Choroid plexus epithelial cell (primary cell): ENCODE measurements at regions not wholly inside any gene's neighbourhood (a gene's known extent, or its start where the extent isn't known, plus 50 kb on each side); places are given as distances from the start of the nearest gene placed in this dataset.

ENCODE experiments used
- DNase-seq: peaks from one replicate; pipeline ENCODE4 v3.0.0-alpha.2; 2010; ENCODE audit warnings: low read depth
- H3K4me3 ChIP-seq: 2 replicates; pipeline ENCODE4 v1.5.1; 2011; ENCODE audit warnings: low read depth, mild to moderate bottlenecking, control low read depth, low read length, moderate library complexity
- CTCF ChIP-seq: conservative IDR thresholded peaks from 2 replicates; pipeline ENCODE4 v1.5.1; 2011; ENCODE audit warnings: low read depth, mild to moderate bottlenecking, control low read depth, inconsistent platforms, low read length, moderate library complexity

DNA sequence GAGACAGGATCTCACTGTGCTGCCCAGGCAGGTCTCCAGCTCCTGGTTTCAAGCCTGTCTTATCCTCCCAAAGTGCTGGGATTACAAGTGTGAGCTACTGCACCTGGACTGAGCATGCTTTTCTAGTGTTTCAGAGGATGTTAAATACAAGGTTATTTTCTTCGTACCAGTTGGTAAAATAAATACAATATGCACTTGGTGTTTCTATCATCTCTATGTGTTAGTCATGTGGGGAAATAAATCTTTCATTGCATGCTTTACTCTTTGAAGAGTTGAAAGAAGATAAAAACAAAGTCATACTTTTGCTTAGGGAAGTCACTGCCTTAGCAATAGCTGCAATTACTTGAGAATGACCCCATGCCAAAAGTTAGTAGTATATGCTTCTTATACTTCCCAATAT is 162.3 kb downstream of the PCDH7 start:
- no peak for TF ChIP-seq CTCF
- no peak overlapping the region for H3K4me3 ChIP-seq
- DNase-seq = no peak

DNA sequence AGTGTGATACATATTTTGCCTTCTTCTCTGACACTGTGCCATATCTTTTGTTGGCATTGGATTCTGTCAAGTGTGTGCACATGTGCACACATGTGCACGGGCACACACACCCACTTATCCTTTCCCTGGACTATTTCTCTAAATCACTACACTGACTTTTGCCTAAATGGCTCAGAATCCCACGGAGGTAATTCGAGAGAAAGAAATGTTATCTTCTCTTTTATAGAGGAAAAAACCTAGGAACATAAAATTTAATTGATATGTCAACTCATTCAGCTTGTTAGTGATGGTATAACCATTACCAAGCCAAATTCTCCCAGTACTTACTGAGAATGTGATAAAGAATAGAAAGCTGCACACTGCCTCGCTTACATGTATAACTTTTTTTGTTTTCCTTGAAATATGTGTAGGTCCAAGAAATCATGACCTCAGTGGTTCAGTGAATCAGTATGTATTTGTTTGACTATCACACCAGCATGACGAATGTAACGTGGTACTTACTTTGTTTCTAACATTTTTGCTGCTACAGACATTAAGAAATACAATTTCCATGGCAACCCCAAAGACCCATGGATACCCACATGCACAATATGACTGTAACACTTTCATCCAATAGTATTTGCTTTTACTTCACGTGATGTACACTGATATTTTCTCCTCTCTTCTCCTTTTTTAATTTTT is 163.0 kb downstream of the PCDH7 start:
- no peak overlapping the region for H3K4me3 ChIP-seq
- DNase-seq = no peak
- no peak for TF ChIP-seq CTCF

DNA sequence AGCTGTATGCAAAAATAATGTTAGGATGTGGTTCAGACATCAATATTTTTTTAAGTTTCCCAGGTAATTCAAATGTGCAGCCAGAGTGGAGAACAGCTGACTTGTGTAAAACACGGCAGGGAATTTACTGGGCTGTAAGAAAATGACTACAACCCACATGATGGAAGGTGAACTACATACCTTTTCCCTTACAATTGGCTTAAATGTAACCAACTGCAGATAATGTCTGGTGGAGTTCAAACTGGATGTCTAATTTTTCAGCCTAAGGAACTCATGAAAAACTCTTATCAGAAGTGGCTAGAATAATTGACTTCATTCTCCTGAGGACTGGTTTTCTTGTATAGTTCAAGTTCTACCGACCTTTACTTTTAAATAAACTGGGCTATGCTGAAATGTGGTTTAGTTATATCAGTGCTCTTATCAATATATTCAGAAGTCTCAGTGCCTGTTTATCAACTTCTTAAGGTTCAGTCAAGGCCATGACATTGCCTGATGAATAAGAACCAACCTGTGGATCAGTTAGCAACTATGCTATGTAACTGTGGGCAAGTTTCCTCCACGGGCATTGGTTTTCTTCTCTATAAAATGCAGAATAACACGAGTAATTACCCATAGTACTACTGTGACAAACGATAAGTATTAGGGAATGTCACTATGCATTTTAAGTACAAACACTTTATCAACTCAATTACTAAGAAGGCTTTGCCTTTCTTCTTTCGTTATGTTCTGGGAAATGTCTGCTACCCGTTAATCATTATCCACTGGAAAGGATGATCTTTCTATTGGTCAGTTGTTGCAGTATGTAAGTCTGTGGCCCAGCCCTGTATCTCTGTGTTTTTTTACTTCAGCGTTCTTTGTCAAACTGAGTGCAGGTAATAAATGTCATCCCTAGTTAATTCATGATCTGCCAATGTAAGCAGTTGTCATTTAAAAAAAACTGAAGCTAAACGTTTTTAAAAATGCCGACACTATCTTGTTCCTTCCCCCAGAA is 181.6 kb downstream of the PCDH7 start:
- H3K4me3 ChIP-seq = no peak overlapping the region
- DNase-seq = no peak
- TF ChIP-seq CTCF = no peak

DNA sequence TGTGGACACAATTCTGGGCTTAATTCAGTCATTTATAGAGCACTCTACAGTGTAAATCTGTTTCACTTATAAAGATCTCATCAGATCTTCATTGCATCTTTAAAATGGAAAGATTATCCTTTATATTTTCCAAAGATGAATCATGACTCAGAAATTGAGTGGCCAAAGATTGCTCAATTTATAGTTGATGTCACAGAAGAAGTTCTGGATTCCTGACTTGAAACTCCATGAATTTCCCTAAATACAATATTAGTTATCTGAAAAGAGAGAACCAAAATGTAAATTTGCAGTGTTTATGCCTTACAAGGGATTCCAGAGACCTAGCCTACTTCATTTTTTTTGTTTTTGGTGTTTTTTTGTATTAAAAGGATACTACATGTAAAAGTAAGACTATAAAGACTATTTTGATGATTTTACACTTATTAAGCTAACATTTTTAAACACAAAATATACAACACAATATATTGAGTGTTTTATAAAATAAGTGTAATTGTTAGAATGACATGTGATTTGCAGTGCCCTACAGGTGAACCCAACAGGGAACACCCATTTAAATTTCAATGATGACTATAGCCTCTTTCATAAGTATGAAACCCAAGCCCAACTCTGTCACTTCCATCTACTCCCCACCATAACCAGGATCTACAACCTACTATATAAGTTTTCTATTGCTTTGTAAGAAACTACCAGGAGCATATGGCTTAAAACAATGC is 183.5 kb downstream of the PCDH7 start:
- DNase-seq = peak; percentile 50
- no peak overlapping the region for H3K4me3 ChIP-seq
- TF ChIP-seq CTCF = no peak

- TF ChIP-seq CTCF = no peak
- no peak overlapping the region for H3K4me3 ChIP-seq
- no peak for DNase-seq
These were observed 184.0 kb downstream of the PCDH7 start for GRCh38 chr4:30904215-30904555.

GRCh38 chr4:30904588-30904987 is 184.4 kb downstream of the PCDH7 start:
- no peak for DNase-seq
- TF ChIP-seq CTCF = no peak
- H3K4me3 ChIP-seq = no peak overlapping the region
